H9 (cell line): ENCODE measurements at regions not wholly inside any gene's neighbourhood (a gene's known extent, or its start where the extent isn't known, plus 50 kb on each side); places are given as distances from the start of the nearest gene placed in this dataset.
"Not testable (repeated sequence)": the region's sequence is repeated elsewhere in the genome, so short reads cannot be mapped to it uniquely, and the experiment has no call there.

Source experiments
- DNase-seq: peaks from one replicate; pipeline ENCODE4 v3.0.0-alpha.2; 2017
- H2AFZ ChIP-seq: one replicate; pipeline ENCODE4 v1.6.1; 2013; ENCODE audit warnings: mild to moderate bottlenecking, low read length, control low read depth, moderate library complexity
- H2AK5ac ChIP-seq: 2 replicates; pipeline ENCODE4 v1.6.1; 2013; ENCODE audit warnings: low read length, control low read depth, mixed read lengths; ENCODE audit not compliant: insufficient read length
- H2BK120ac ChIP-seq: one replicate; pipeline ENCODE4 v1.6.1; 2013; ENCODE audit warnings: low read depth, mild to moderate bottlenecking, low read length, control low read depth, inconsistent platforms; ENCODE audit not compliant: poor library complexity, severe bottlenecking
- H2BK12ac ChIP-seq: 2 replicates; pipeline ENCODE4 v1.6.1; 2013; ENCODE audit warnings: low read length, control low read depth, mixed read lengths, low read depth; ENCODE audit not compliant: insufficient read length
- H2BK15ac ChIP-seq: 2 replicates; pipeline ENCODE4 v1.6.1; 2013; ENCODE audit warnings: low read depth, low read length, control low read depth
- H2BK20ac ChIP-seq: one replicate; pipeline ENCODE4 v1.6.1; 2013; ENCODE audit warnings: low read depth, mild to moderate bottlenecking, low read length, control low read depth, inconsistent platforms; ENCODE audit not compliant: poor library complexity, severe bottlenecking
- H2BK5ac ChIP-seq: 2 replicates; pipeline ENCODE4 v1.6.1; 2013; ENCODE audit warnings: low read length, control low read depth, mixed read lengths; ENCODE audit not compliant: insufficient read length
- H3K14ac ChIP-seq: 2 replicates; pipeline ENCODE4 v1.6.1; 2013; ENCODE audit warnings: low read length, control low read depth; ENCODE audit not compliant: insufficient read depth
- H3K18ac ChIP-seq: 2 replicates; pipeline ENCODE4 v1.6.1; 2013; ENCODE audit warnings: low read depth, mild to moderate bottlenecking, mixed read lengths, low read length, control low read depth; ENCODE audit not compliant: insufficient read length
- H3K23ac ChIP-seq: 2 replicates; pipeline ENCODE4 v1.6.1; 2013; ENCODE audit warnings: low read length, control low read depth, mixed read lengths, low read depth; ENCODE audit not compliant: insufficient read length
- H3K23me2 ChIP-seq: 2 replicates; pipeline ENCODE4 v1.6.1; 2013; ENCODE audit warnings: low read depth, mild to moderate bottlenecking, mixed read lengths, low read length, control low read depth; ENCODE audit not compliant: insufficient read length, poor library complexity, severe bottlenecking
- H3K27ac ChIP-seq: 2 replicates; pipeline ENCODE4 v1.5.1; 2013; ENCODE audit warnings: low read length, control low read depth, mixed read lengths, low read depth; ENCODE audit not compliant: insufficient read length
- H3K27me3 ChIP-seq: 2 replicates; pipeline ENCODE4 v1.6.1; 2013; ENCODE audit warnings: low read length, control low read depth, inconsistent platforms; ENCODE audit not compliant: insufficient read depth
- H3K4ac ChIP-seq: 2 replicates; pipeline ENCODE4 v1.6.1; 2013; ENCODE audit warnings: low read depth, mild to moderate bottlenecking, control low read depth, inconsistent platforms, low read length, moderate library complexity
- H3K4me1 ChIP-seq: 2 replicates; pipeline ENCODE4 v1.6.1; 2013; ENCODE audit warnings: low read length, control low read depth, inconsistent platforms; ENCODE audit not compliant: insufficient read depth
- H3K4me2 ChIP-seq: 2 replicates; pipeline ENCODE4 v1.6.1; 2013; ENCODE audit warnings: low read length, control low read depth, mixed read lengths; ENCODE audit not compliant: insufficient read length, insufficient read depth
- H3K56ac ChIP-seq: 2 replicates; pipeline ENCODE4 v1.6.1; 2013; ENCODE audit warnings: low read depth, mild to moderate bottlenecking, mixed read lengths, low read length, control low read depth; ENCODE audit not compliant: insufficient read length
- H3K79me1 ChIP-seq: 2 replicates; pipeline ENCODE4 v1.6.1; 2013; ENCODE audit warnings: low read depth, mild to moderate bottlenecking, moderate library complexity, low read length, control low read depth, inconsistent platforms; ENCODE audit not compliant: insufficient read depth, poor library complexity, severe bottlenecking
- H3K79me2 ChIP-seq: 2 replicates; pipeline ENCODE4 v1.6.1; 2013; ENCODE audit warnings: low read length, control low read depth, inconsistent platforms; ENCODE audit not compliant: insufficient read depth
- H3K9ac ChIP-seq: 2 replicates; pipeline ENCODE4 v1.6.1; 2013; ENCODE audit warnings: low read length, control low read depth, mixed read lengths; ENCODE audit not compliant: insufficient read length; ENCODE audit errors: extremely low read depth
- H3K9me3 ChIP-seq: one replicate; pipeline ENCODE4 v1.6.1; 2013; ENCODE audit warnings: low read depth, low read length, inconsistent platforms; ENCODE audit not compliant: control insufficient read depth
- H3T11ph ChIP-seq: one replicate; pipeline ENCODE4 v1.6.1; 2013; ENCODE audit warnings: mild to moderate bottlenecking, low read length, control low read depth, inconsistent platforms
- H4K20me1 ChIP-seq: one replicate; pipeline ENCODE4 v1.6.1; 2013; ENCODE audit not compliant: control insufficient read depth, insufficient read length, insufficient read depth
- H4K5ac ChIP-seq: 2 replicates; pipeline ENCODE4 v1.6.1; 2013; ENCODE audit warnings: low read depth, mild to moderate bottlenecking, mixed read lengths, low read length, control low read depth; ENCODE audit not compliant: insufficient read length
- H4K8ac ChIP-seq: replicated peaks from 2 replicates; pipeline ENCODE4 v1.6.1; 2013; ENCODE audit warnings: low read length, control low read depth, mixed read lengths, low read depth; ENCODE audit not compliant: insufficient read length
- H4K91ac ChIP-seq: 2 replicates; pipeline ENCODE4 v1.6.1; 2013; ENCODE audit warnings: low read depth, mild to moderate bottlenecking, moderate library complexity, mixed read lengths, low read length, control low read depth; ENCODE audit not compliant: insufficient read length
- H3K27ac Mint-ChIP-seq, 3 experiments: 2 replicates in 2 of 3; 3 replicates in 1 of 3; pipeline ENCODE4 v1.8.0; 2020 to 2021; ENCODE audit warnings: mixed read lengths in 3 of 3, mild to moderate bottlenecking in 1 of 3, moderate library complexity in 1 of 3
- H3K27me3 Mint-ChIP-seq: 2 replicates; pipeline ENCODE4 v1.8.0; 2021; ENCODE audit warnings: low read depth, mild to moderate bottlenecking, moderate library complexity, mixed read lengths
- H3K36me3 Mint-ChIP-seq, 3 experiments: 2 replicates in 2 of 3; 3 replicates in 1 of 3; pipeline ENCODE4 v1.8.0; 2020 to 2021; ENCODE audit warnings: low read depth in 3 of 3, mixed read lengths in 3 of 3; ENCODE audit not compliant: insufficient read depth in 1 of 3
- H3K4me1 Mint-ChIP-seq, 2 experiments: 2 replicates each; pipeline ENCODE4 v1.8.0; 2020; ENCODE audit warnings: mixed read lengths in 2 of 2
- H3K4me3 Mint-ChIP-seq, 2 experiments: 2 replicates in 1 of 2; 3 replicates in 1 of 2; pipeline ENCODE4 v1.8.0; 2020 to 2021; ENCODE audit warnings: mild to moderate bottlenecking in 2 of 2, mixed read lengths in 2 of 2, moderate library complexity in 1 of 2
- H3K9me3 Mint-ChIP-seq, 2 experiments: 2 replicates in 1 of 2; 3 replicates in 1 of 2; pipeline ENCODE4 v1.8.0; 2020; ENCODE audit warnings: mild to moderate bottlenecking in 2 of 2, mixed read lengths in 2 of 2, moderate library complexity in 1 of 2
- CTCF ChIP-seq: fragments of 200-600 bp; sonication (generic); conservative IDR thresholded peaks from 3 replicates; pipeline ENCODE4 v1.8.0; 2021; ENCODE audit warnings: antibody characterized with exemption, mild to moderate bottlenecking
- WGBS: extraction: QIAGEN DNeasy Blood & Tissue Kit; methylation state at CpG from one replicate; pipeline ENCODE4 v1.1.7; 2013; ENCODE audit warnings: missing lambda C conversion rate, low lambda C conversion rate, mixed read lengths; ENCODE audit not compliant: insufficient read length; ENCODE audit errors: extremely low coverage; 5-methylcytosine and 5-hydroxymethylcytosine counted together

- H2BK120ac ChIP-seq: no peak overlapping the region
- H2AK5ac ChIP-seq: no peak overlapping the region
- H3K56ac ChIP-seq: no peak overlapping the region
- Mint-ChIP-seq H3K27ac (no peak overlapping the region), H3K9me3 (no peaks in the 10 kb centered on the region; a peak in 1 of 5 replicates), H3K4me3 (no peak overlapping the region), H3K27me3 (no peaks in the 10 kb centered on the region), H3K36me3 (no peaks in the 10 kb centered on the region), H3K4me1 (peaks cover 5 to 7% of the 10 kb centered on the region in 2 experiments)
- H3K9me3 ChIP-seq: no peaks in the 10 kb centered on the region
- no peaks in the 10 kb centered on the region for H3K27me3 ChIP-seq
- H2BK5ac ChIP-seq: no peak overlapping the region
- H4K5ac ChIP-seq: no peak overlapping the region
- no CpG with 5 or more reads among the region's 4 CpGs for WGBS
- H3K4ac ChIP-seq: no peak overlapping the region
- no peak overlapping the region for H3K4me2 ChIP-seq
- no peaks in the 10 kb centered on the region for H3K4me1 ChIP-seq
- H4K91ac ChIP-seq: no peak overlapping the region
- no peaks in the 10 kb centered on the region for H4K20me1 ChIP-seq
- no peak overlapping the region for H3K9ac ChIP-seq
- no peak overlapping the region for H2BK20ac ChIP-seq
- no peaks in the 10 kb centered on the region for H3K79me1 ChIP-seq
- DNase-seq: no peak
- H3T11ph ChIP-seq: no peak overlapping the region
- no peak overlapping the region for H2BK12ac ChIP-seq
- H2AFZ ChIP-seq: no peak overlapping the region
- H4K8ac ChIP-seq: no peak overlapping the region
- H3K23me2 ChIP-seq: no peaks in the 10 kb centered on the region
- H3K27ac ChIP-seq: no peak overlapping the region
- H3K14ac ChIP-seq: no peak overlapping the region
- no peak overlapping the region for H2BK15ac ChIP-seq
- no peak overlapping the region for H3K18ac ChIP-seq
- no peak overlapping the region for H3K23ac ChIP-seq
- no peak for TF ChIP-seq CTCF
- H3K79me2 ChIP-seq: no peaks in the 10 kb centered on the region
These were observed 288.8 kb upstream of the SPAG17 start for GRCh38 chr1:118473825-118474224.

GRCh38 chr1:118464460-118464859 is 279.4 kb upstream of the SPAG17 start:
- not testable (repeated sequence) for H3K23me2 ChIP-seq, H2BK5ac ChIP-seq, H3K4me3 Mint-ChIP-seq, H3K9me3 ChIP-seq, H3K79me2 ChIP-seq, DNase-seq, H3K14ac ChIP-seq, H2AFZ ChIP-seq, H3K4ac ChIP-seq, H3K27ac Mint-ChIP-seq, H4K20me1 ChIP-seq, H3K18ac ChIP-seq, H3K4me1 ChIP-seq, H2BK15ac ChIP-seq, H3K9ac ChIP-seq, H3K56ac ChIP-seq, H2AK5ac ChIP-seq, H3K27me3 Mint-ChIP-seq, H3K27me3 ChIP-seq, H3K79me1 ChIP-seq, H4K91ac ChIP-seq, H2BK12ac ChIP-seq, H3K23ac ChIP-seq, H3K4me2 ChIP-seq, H2BK120ac ChIP-seq, H3T11ph ChIP-seq, H2BK20ac ChIP-seq, H3K27ac ChIP-seq, H4K8ac ChIP-seq, H4K5ac ChIP-seq
- Mint-ChIP-seq H3K4me1 (peaks cover 13 to 14% of the 10 kb centered on the region in 2 experiments), H3K36me3 (peaks cover 7 to 17% (median 14%) of the 10 kb centered on the region in 3 experiments), H3K9me3 (peaks cover 17 to 18% of the 10 kb centered on the region in 2 experiments)
- no CpG with 5 or more reads among the region's 8 CpGs for WGBS
